SKM-1 (cell line): ENCODE measurements at regions not wholly inside any gene's neighbourhood (a gene's known extent, or its start where the extent isn't known, plus 50 kb on each side); places are given as distances from the start of the nearest gene placed in this dataset.
"Not testable (repeated sequence)": the region's sequence is repeated elsewhere in the genome, so short reads cannot be mapped to it uniquely, and the experiment has no call there.

Experiments
- DNase-seq: peaks from one replicate; lab custom pipeline; 2025; ENCODE audit not compliant: unreplicated experiment; lab: John Stamatoyannopoulos, UW

DNA sequence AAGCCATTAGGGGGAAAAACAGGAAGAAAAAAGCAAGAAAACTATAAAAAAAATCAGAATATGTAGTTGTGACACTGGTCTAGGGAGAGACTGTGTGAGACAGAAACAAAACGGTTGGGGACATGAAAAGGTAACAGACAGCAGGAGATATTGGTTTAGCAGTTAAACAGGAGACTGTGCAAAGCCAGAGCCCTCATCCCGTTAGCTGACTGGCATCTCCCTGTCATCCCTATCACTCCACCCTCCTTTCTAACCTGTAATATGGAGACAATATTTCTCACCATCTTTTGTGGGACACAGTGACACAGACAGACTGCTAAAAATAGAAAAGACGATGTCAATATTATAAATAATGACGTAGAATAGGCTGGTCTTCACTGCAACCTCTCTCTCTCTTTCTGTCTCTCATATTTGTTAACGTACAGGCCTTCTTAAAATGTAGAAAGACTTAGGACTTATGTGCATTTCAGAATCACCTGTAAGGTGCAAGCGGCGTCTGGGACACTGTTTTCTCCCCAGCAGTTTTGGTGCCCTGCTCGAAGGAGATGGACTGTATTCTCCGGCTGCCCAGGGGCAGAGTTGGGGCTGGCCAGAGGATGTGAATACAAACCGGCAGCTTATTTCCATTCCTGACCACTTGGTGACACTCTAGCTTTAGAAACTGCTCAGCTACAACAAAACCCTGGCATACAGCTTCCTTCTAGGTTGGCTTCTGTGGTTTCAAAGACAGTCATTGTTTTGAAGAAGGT lies 190.6 kb downstream of the MAT2B start:
- DNase-seq, result peak; percentile 64

DNA sequence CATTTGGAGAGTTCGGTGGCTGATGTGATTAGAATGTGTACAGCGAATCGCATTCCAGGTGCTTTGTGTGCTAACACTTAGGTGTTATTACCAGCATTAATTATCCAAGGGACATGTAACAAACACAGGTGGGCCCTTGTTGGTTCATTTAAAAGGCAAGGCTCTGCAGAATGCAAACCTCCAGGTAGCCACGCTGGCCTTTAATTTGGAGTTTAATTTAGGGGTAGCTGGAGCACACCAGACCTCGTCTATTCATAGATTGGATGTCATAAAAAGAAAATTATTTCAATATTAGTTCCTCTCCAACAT lies 191.1 kb downstream of the MAT2B start:
- no peak for DNase-seq

- no peak for DNase-seq
Observed at GRCh38 chr5:163706053-163706771, 200.8 kb downstream of the MAT2B start.

DNA sequence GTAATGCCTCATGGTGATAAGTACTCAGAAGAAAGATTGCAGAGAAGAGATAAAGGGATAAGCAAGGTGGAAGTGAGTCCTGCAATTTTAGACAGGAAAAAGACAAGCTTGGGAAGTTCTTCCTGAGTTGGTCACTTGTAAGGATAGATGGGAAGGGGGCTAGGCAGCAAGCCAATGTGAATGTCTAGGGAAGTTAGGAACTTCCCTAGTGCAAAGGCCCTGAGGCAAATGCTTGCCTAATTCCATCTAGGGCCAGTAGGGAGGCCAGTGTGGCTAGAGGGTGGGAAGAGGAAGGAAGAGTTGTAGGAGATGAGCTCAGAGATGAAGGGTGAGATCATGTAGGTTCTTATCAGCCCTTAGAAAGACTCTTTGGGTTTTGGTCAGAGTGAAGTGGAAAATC lies 206.6 kb downstream of the MAT2B start:
- no peak for DNase-seq

- DNase-seq, result no peak
Observed at GRCh38 chr5:163718272-163718671, 212.9 kb downstream of the MAT2B start.

DNA sequence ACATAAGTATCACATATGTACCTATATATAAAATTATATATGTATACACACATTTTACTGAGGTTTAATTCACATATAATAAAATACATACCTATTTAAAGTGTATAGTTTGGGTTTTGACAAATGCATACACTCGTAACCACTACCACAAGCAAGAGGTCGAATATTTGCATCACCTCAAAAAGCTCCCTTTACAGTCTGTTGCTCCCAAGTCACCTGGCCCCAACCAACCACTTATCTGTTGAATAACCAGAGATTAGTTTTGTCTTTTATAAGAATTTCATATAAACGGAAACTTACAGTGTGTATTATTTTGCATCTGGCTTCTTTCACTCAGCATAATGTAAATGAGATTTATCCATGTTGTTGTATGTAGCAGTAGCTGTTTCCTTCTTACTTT lies 218.9 kb downstream of the MAT2B start:
- no peak for DNase-seq

DNA sequence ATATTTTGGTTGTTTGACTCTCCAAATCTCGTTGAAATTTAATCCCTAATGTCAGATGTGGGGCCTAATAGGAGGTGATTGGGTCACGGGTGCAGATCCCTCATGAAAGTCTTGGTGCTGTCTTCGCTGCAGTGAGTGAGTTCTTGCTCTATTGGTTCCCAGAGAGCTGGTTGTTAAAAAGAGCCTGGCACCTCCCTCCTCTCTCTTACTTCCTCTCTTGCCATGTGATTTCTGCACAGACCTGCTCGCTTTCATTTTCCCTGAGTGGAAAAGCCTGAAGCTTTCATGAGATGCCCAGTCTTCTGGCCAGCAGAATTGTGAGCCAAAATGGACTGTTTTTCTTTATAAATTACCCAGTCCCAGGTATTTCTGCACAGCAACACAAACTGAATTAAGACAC lies 221.6 kb downstream of the MAT2B start:
- no peak for DNase-seq

DNA sequence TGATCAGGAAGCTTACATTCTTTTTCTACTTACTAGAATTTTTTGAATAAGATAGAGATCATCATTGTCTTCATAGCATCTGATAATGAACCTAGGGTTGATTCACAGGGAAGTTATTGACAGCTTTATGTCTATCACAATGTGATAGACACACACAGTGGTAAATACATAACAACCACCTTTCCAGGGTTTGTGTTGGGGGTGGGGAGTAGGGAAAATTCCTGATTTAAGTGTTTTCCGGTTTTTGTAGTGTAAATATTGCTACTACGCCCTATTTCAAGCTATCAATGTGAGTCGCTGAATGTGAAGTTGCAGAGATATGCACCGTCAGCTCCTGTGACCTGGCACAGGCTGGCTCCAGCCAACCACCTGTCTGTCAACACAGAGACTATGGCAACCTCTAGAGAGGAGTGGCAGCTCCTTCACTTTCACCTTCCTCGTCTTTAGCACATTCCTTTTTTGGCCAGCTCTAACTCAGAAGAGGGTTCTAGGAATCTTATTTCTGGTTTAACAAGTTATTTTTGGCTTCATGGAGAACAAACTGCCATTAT lies 224.9 kb downstream of the MAT2B start:
- no peak for DNase-seq

GRCh38 chr5:163731256-163731655 lies 225.8 kb downstream of the MAT2B start:
- no peak for DNase-seq

GRCh38 chr5:163735069-163735468 lies 229.7 kb downstream of the MAT2B start:
- DNase-seq, result no peak

DNA sequence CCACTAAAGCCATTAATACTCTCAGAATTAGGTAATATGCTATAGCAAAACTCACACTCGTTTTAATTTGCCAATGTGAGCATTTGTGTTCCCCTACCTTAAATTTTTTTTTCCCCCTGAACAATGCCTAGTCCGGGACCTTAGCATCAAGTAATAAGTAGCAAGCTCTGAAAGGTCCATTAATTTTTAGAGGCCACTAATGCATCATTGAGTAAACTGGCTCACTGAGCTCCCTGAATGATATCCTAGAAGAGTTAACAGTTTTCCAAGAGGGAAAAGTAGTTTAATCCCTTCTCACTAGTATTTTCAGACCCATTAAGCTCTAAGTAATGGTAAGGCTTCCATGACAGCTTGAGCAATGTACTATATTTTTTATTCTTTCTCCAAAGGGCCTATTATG lies 242.2 kb downstream of the MAT2B start:
- DNase-seq, result no peak

DNA sequence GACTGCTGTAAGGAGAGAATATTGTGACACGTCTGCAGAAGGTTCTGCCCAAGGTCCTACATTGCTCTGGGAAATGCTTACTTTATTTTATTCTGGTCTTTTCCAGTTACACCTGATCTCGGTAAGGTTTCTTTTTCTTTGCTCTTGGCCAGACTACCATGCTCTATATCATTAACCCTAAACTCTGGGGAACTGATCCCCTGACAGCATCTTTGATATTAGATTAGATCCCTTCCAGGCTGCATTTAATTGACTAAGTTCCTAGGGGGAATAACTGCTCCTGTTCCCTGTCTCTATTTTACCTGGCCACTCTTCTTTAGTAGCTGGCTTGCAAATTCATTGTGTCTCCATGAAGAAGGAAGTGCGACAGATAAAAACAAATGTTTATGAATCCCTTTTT lies 243.5 kb downstream of the MAT2B start:
- no peak for DNase-seq

DNA sequence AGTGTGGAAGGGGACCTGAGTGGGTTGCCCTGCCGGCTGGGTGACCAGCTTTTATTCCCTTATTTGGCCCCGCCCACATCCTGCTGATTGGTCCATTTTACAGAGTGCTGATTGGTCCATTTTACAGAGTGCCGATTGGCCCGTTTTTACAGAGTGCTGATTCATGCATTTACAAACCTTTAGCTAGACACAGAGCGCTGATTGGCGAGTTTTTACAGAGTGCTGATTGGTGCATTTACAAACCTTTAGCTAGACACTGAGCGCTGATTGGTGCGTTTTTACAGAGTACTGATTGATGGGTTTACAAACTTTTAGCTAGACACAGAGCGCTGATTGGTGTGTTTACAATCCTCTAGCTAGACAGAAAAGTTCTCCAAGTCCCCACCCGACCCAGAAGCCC lies 245.0 kb downstream of the MAT2B start:
- DNase-seq, result not testable (repeated sequence)

GRCh38 chr5:163755505-163755904 lies 250.1 kb downstream of the MAT2B start:
- DNase-seq, result no peak

DNA sequence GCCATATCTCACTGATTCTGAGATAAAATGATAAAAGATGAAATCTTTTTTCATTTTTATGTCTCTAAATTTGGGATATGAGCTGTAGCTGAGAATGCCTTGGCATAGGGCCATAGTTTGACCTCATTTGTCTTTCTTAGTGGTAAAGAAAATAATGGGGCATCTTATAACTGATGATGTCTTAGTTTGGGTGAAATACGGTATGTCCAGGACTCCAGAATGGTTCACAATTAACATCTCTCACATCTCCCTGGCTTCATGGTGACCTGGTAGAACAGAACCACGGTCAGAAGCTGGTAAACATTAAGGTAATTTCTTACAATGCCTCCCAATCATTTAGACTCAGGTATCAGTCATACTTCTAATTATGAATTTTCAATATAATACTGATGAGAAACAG lies 250.8 kb downstream of the MAT2B start:
- no peak for DNase-seq

DNA sequence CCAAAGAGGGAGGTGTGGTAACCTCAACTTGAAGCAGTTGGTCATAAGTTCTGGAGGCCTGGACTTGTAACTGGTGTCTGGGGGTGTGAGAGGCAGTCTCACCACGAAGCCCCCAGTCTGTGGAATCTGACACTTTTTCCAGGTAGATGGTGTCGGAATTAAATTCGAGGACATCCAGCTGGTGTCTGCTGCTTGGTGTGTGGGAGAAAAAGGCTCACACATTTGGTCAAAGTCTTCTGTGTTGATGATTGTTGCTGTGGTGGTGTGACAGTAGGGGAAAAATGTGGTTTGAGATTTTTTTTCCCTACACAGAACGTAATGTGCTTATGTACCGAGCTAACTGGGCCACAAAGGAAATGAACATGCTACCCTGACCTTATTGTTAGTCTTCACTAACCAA lies 251.9 kb downstream of the MAT2B start:
- no peak for DNase-seq

GRCh38 chr5:163758283-163758711 lies 252.9 kb downstream of the MAT2B start:
- DNase-seq, result no peak

GRCh38 chr5:163759000-163759704 lies 253.7 kb downstream of the MAT2B start:
- no peak for DNase-seq

DNA sequence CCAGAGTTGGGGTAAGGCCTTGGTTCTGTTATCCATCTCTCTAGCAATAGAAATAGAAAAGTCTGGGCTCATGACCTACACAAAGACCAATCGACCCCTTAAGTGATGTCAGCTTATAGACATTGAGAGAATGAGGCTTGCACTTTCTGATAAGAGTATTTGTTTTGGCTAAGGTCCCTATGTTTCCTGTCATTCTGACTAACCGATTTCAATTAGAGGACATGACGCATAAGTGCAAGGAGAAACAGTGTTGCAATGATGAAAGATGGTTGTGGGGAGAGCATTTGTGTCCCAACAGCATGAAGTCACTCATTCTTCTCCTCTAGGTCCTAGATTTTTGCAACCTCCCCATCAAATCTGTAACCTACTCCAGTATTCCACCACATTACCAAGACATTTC lies 255.1 kb downstream of the MAT2B start:
- no peak for DNase-seq

GRCh38 chr5:163766936-163767670 lies 261.7 kb downstream of the MAT2B start:
- DNase-seq, result no peak

- DNase-seq, result no peak
Observed at GRCh38 chr5:163770625-163771024, 265.2 kb downstream of the MAT2B start.
